ENCODE measurements at regions not wholly inside any gene's neighbourhood (a gene's known extent, or its start where the extent isn't known, plus 50 kb on each side); places are given as distances from the start of the nearest gene placed in this dataset.
A peak's percentile ranks its signal among the peaks of the same experiment; 100 is the strongest.
"Not testable (repeated sequence)": the region's sequence is repeated elsewhere in the genome, so short reads cannot be mapped to it uniquely, and the experiment has no call there.

DNA sequence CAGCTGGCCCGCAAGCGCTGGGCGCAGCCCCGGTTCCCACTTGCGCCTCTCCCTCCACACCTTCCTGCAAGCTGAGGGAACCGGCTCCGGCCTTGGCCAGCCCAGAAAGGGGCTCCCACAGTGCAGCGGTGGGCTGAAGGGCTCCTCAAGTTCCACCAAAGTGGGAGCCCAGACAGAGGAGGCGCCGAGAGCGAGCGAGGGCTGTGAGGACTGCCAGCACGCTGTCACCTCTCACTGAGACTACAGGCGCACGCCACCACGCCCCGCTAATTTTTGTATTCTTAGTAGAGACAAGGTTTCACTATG is 103.3 kb upstream of the KMT2C start:
- DNase-seq: not testable (repeated sequence)

DNA sequence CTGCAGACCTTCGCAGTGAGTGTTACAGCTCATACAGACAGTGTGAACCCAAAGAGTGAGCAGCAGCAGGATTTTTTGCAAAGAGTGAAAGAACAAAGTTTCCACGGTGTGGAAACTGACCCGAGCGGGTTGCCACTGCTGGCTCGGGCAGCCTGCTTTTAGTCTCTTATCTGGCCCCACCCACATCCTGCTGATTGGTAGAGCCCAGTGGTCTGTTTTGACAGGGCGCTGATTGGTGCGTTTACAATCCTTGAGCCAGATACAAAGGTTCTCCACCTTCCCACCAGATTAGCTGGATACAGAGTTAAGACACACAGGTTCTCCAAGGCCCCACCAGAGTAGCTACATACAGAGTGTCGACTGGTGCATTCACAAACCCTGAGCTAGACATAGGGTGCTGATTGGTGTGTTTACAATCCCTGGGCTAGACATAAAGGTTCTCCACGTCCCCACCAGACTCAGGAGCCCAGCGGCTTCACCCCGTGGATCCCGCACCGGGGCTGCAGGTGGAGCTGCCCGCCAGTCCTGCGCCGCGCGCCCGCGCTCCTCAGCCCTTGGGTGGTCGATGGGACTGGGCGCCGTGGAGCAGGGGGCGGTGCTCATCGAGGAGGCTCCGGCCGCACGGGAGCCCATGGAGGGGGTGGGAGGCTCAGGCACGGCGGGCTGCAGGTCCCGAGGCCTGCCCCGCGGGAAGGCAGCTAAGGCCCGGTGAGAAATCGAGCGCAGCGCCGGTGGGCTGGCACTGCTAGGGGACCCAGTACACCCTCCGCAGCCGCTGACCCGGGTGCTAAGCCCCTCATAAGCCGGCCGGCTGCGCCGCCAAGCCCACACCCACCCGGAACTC is 102.8 kb upstream of the KMT2C start:
- not testable (repeated sequence) for DNase-seq

GRCh38 chr7:152537639-152538038 is 101.8 kb upstream of the KMT2C start:
- DNase-seq: no peak

DNA sequence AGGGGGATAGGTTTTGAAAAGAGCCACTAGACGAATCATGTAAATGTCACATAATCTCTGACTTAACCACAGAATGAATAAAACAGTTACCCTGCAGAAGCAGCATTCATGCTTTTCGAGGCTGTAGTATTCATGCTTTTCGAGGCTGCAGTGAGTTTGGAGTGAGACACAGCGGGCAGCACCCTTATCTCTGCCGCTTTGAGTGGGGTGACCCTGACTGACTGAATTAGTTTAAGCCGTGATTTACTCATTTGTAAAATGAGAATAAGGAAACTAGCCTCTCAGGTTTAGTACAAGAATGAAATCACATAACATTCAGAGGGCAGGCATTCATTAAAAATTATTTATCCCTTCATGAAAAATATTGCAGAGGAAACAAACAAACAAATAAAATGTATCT is 92.8 kb upstream of the KMT2C start:
- no peak for DNase-seq

GRCh38 chr7:152527610-152528032 is 91.8 kb upstream of the KMT2C start:
- no peak for DNase-seq

DNA sequence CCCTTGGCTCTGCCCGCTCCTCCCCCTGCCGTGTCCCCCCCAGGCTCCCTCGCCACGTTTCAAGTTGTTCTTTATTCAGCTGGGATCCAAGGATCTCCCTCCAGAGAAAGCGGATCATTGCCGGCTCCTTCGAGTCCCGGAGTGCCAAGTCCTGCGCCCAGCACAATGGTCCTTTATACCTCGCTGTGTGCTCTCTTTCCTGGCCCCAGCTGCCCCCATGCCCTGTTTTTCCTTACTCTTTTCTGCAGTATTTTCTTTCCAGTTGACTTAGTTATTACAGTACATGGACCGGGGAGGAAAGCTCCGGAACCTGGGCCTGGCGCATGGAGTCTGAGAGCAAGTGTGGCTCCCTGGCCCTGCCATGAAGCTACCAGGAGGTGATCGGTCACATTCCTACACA is 88.1 kb upstream of the KMT2C start:
- no peak for DNase-seq

- DNase-seq: no peak
Measured at GRCh38 chr7:152522571-152523067, 86.8 kb upstream of the KMT2C start.

GRCh38 chr7:152521420-152522337 is 85.9 kb upstream of the KMT2C start:
- no peak for DNase-seq

DNA sequence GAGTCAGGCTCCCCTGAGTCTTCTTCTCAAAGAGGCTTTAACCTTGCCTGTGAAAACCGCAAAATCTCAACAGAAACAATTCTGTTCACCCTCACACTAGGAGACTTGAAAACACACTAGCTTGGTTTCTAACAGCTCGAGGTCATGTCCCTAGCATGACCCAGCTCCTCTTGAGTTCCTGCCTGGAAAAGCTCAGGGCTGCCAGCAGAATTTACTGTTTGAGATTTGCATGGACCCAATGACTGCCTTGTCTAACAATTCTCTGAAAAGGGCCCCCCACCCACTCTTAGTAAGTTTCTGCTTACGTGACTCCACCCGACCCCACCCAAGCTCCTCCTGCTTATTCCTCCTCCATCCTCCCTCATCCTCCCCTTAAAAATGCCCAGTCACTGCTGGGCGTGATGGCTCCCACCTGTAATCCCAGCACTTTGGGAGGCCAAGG is 85.1 kb upstream of the KMT2C start:
- DNase-seq: no peak

DNA sequence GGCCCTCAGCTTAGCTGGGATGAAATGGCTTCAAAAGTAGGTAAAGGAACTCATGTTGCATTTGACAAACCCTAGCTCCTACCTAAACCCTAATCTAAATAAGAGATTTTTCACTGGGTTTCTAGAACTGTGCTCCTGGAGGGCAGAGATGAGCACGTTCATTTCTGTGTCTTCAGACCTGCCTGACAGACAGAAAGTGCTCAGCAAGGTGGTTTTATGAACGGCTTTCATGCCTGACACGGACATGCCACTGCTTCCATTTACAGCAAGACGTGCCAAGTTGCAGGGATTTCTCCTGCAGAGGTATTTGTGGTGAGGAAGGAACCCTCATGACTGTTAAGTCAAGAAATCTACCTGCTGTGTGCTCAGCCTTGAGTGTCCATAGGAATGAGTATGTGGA is 83.5 kb upstream of the KMT2C start:
- DNase-seq: no peak

DNA sequence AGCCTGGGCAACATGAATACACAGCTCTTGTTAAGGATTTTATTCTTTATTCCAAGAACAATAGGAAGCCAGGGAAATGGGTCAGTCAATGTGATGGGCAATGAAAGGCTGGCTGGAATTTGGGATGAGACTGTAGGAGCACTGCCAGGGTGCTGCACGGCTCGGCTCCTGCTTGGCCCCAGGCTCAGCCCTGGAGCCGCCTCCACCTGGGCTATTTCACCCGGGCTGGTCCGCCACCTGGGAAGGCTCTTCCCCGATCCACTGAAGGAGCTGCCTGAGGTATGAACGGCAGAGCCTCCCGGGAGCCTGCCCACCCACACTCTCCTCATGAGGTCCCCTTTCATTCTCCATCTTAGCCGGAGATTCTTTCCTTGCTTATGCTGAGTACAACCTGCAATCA is 80.4 kb upstream of the KMT2C start:
- no peak for DNase-seq

DNA sequence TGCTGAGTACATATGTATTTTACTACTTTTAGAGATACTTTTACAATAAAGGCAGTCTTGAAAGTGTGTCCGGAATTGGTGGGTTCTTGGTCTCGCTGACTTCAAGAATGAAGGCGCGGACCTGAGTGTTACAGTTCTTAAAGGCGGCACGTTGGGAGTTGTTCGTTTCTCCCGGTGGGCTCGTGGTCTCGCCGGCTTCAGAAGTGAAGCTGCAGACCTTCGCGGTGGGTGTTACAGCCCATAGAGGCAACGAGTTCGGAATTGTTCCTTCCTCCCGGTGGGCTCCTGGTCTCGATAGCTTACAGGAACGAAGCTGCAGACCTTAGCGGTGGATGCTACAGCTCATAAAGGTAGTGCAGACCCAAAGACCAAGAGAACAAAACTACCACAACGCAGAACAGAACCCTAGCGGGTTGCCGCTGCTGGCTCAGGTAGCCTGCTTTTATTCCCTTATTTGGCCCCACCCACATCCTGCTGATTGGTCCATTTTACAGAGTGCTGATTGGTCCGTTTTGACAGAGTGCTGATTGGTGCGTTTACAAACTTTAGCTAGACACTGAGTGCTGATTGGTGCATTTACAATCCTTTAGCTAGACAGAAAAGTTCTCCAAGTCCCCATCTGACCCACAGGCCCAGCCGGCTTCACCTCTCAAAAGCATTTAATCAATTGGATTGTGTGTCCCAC is 79.6 kb upstream of the KMT2C start:
- not testable (repeated sequence) for DNase-seq

- DNase-seq: no peak
Measured at GRCh38 chr7:152514771-152515105, 78.9 kb upstream of the KMT2C start.

GRCh38 chr7:152513861-152514770 is 78.3 kb upstream of the KMT2C start:
- no peak for DNase-seq

GRCh38 chr7:152512706-152513105 is 76.9 kb upstream of the KMT2C start:
- peak; percentile 28 for DNase-seq

DNA sequence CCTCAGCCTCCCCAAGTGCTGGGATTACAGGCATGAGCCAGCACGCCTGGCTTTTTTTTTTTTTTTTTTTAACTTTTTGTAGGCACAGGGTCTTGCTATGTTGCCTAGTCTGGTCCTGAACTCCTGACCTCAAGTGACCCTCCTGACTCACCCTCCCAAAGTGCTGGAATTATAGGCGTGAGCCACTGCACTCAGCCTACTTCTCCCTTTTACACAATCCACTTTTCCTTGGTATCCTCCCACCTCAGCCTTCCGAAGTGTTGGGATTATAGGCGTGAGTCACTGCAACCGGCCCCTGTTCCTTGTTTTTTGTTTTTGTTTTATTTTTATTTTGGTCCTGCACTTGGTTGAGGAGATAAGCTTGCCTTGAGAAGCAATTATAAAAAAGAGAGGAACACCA is 75.9 kb upstream of the KMT2C start:
- peak; percentile 30 for DNase-seq

- no peak for DNase-seq
Measured at GRCh38 chr7:152508701-152509100, 72.9 kb upstream of the KMT2C start.

DNA sequence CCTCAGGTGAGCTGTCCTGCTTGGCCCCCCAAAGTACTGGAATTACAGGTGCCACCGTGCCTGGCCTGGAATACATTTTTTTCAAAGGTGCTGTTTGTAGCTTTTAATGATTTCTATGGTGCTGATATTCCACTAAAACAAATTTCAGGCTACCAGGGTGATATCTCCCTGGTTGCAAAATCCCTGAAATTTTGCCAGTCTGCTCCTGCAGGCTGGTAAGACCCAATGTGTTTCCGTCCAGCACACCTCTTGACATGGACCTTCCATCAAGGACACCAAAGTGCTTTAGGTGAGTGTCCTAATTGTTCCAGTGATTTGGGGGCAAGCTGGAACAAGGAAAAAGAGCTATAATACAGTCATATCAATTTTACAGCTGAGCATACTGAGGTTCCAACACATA is 69.8 kb upstream of the KMT2C start:
- no peak for DNase-seq

DNA sequence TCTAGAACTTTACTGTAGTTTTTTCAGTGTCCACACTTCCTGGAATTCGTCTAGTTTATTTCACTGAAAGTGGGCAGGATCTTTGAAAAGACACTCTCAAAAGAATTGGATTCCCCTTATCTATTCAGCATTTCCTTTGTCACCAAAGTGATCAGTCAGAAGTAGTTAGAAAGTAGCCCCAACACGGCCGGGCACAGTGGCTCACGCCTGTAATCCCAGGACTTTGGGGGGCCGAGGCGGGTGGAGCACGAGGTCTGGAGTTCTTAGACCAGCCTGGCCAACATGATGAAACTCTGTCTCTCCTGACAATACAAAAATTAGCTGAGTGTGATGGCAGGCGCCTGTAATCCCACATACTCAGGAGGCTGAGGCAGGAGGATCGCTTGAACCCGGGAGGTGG is 69.0 kb upstream of the KMT2C start:
- DNase-seq: no peak

- DNase-seq: no peak
Measured at GRCh38 chr7:152504367-152504766, 68.6 kb upstream of the KMT2C start.

DNA sequence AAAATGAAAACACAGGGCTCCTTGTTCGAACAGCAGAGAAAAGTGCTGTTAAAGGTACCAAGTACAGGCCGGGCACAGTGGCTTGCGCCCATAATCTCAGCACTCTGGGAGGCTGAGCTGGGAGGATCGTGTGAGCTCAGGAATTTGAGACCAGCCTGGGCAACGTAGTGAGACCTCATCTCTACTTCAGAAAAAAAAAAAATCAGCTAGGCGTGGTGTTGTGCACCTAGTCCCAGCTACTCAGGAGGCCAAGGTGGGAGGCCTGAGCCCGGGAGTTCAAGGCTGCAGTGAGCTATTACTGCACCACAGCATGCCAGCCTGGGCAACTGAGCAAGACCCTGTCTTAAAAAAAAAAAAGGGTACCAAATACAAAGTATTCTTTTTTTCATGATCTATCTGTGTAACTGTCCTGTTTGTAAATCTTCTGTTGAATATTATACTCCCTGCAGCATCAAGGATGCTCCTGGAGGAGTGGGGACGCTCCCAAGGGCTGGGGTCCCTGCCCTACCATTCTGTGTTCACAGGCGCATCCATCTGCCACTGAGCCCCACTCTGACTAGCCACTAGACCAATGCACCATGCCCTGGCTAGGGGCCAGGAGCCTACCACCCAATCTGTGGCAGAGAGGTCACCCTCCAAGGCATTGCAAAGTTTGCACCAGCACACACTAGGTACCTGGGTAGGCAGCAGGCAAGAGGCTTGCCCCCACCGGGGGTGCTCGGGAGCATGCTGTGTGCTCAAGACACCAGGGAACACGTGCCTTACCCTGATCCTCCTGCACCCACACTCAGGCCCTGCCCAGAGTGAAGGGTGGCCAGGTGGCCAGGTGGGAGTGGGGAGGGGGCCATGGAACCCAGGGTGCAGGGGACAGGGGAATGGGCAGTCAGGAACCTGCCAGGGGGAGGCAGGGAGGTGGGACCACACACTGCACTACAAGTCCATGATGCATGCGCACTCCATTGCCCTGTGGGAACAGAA is 67.3 kb upstream of the KMT2C start:
- DNase-seq: no peak

Measured in MV-4-11 (cell line).